Spleen (tissue), 7 donors: ENCODE measurements at regions not wholly inside any gene's neighbourhood (a gene's known extent, or its start where the extent isn't known, plus 50 kb on each side); places are given as distances from the start of the nearest gene placed in this dataset.

Experiments
- POLR2A ChIP-seq, 3 donors: fragments of 450-650 bp; IDR thresholded peaks; one replicate each; pipeline ENCODE4 v1.5.1; 2017; ENCODE audit warnings: antibody characterized with exemption in 3 of 3, mild to moderate bottlenecking in 1 of 3
- TF ChIP-seq, protein P1 (sequence below), 11 experiments: fragments of 200-600 bp in 7 of 11; fragments of 450-650 bp in 4 of 11; sonication (generic) in 4 of 11; IDR thresholded peaks in 8 of 11; conservative IDR thresholded peaks in 3 of 11; 1 replicate in 7 of 11; 2 replicates in 4 of 11; pipeline versions ENCODE4 v1.4.0 to v1.8.0; 2016 to 2021; ENCODE audit warnings: antibody characterized with exemption in 11 of 11, inconsistent platforms in 4 of 11, mild to moderate bottlenecking in 1 of 11
- donor health status: DM: no; HTN: no; CAD: no; lungs with moderate emphysema.
- donor health status: DM: no; HTN: no; CAD: no.
- donor health status: DM: no; HTN: no; CAD: no.

DNA sequence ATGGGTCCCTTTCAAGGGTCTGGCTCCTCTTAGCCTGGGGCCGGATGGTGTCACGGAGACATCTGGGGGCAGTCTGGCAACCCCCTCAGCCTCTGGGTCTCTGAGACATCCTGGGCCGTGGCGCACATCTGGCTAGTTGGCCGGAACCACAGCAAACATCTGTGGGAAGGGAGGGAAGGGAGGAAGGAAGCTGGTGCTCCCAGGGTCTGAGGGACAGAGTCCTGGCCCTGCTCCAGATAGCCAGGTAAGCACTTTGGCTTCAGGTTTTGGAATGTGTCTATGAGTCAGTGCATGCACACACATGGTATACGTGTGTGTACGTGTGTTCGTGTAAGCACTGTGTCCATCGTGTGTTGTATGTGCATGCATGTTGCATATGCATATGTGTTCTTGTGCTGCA, 225.1 kb downstream of the MN1 start:
- TF ChIP-seq, protein P1, sequence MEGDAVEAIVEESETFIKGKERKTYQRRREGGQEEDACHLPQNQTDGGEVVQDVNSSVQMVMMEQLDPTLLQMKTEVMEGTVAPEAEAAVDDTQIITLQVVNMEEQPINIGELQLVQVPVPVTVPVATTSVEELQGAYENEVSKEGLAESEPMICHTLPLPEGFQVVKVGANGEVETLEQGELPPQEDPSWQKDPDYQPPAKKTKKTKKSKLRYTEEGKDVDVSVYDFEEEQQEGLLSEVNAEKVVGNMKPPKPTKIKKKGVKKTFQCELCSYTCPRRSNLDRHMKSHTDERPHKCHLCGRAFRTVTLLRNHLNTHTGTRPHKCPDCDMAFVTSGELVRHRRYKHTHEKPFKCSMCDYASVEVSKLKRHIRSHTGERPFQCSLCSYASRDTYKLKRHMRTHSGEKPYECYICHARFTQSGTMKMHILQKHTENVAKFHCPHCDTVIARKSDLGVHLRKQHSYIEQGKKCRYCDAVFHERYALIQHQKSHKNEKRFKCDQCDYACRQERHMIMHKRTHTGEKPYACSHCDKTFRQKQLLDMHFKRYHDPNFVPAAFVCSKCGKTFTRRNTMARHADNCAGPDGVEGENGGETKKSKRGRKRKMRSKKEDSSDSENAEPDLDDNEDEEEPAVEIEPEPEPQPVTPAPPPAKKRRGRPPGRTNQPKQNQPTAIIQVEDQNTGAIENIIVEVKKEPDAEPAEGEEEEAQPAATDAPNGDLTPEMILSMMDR (IDR thresholded peaks at IDR 0.05 in 8 of 11, conservative IDR thresholded peaks at IDR 0.05 in 3 of 11) = no peak
- no peak for TF ChIP-seq POLR2A (IDR thresholded peaks at IDR 0.05)
